Astrocyte (in vitro differentiated cells and primary cell): ENCODE measurements at regions not wholly inside any gene's neighbourhood (a gene's known extent, or its start where the extent isn't known, plus 50 kb on each side); places are given as distances from the start of the nearest gene placed in this dataset.

Source experiments
- EZH2 ChIP-seq: IDR thresholded peaks from 2 replicates; pipeline ENCODE4 v1.6.1; 2012; ENCODE audit warnings: mild to moderate bottlenecking, low read length, inconsistent platforms; ENCODE audit not compliant: insufficient read depth
- TF ChIP-seq, protein P1 (sequence below): IDR thresholded peaks from 2 replicates; pipeline ENCODE4 v1.5.1; 2011; ENCODE audit warnings: low read depth, mild to moderate bottlenecking, inconsistent platforms, low read length, moderate library complexity; ENCODE audit not compliant: insufficient read depth

DNA sequence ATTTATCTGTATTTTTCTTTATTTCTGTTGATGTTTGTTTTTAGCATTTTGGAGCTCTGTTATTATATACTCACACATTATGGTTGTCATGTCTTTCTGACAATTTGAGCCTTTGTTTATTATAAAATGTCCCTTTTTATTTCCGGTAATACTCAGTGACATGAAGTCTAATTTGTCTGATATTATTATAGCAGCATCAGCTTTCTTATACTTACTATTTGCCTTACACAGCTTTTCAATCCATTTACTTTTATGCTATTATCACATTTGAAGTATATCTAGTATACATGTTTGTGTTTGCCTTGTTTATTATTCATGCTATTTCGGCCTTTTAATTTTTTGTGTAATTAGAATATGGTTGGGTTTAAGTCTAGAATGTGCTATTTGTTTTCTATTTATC is 430.6 kb upstream of the FANCL start:
- TF ChIP-seq, protein P1, sequence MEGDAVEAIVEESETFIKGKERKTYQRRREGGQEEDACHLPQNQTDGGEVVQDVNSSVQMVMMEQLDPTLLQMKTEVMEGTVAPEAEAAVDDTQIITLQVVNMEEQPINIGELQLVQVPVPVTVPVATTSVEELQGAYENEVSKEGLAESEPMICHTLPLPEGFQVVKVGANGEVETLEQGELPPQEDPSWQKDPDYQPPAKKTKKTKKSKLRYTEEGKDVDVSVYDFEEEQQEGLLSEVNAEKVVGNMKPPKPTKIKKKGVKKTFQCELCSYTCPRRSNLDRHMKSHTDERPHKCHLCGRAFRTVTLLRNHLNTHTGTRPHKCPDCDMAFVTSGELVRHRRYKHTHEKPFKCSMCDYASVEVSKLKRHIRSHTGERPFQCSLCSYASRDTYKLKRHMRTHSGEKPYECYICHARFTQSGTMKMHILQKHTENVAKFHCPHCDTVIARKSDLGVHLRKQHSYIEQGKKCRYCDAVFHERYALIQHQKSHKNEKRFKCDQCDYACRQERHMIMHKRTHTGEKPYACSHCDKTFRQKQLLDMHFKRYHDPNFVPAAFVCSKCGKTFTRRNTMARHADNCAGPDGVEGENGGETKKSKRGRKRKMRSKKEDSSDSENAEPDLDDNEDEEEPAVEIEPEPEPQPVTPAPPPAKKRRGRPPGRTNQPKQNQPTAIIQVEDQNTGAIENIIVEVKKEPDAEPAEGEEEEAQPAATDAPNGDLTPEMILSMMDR, result no peak
- TF ChIP-seq EZH2, result no peak
